ENCODE measurements at regions not wholly inside any gene's neighbourhood (a gene's known extent, or its start where the extent isn't known, plus 50 kb on each side); places are given as distances from the start of the nearest gene placed in this dataset.

DNA sequence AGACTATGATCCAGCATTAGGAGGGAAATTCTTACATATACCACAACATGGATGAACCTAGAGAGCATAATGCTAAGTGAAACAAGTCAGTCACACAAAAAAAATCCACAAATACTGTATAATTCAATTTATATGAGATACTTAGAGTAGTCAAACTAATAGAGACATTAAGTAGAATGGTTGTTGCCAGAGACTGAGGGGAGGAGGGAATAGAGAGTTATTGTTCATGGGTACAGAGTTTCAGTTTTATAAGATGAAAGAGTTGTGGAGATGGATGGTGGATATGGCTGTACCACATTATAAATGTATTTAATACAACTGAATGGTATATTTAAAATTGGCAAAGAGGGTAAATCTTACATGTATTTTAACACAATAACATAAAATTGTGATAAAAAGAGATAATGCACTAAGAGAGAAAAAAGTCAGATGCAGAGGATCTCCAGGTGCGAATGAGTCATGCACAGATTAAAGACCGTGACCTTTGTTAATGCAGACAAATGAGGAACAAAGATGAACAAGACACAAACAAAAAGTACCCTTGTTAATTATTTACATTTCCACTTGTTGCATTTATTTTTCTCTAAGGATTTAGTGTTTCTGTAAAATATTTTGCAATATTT, 541.7 kb upstream of the MEX3C start:
- no peak for DNase-seq

- no peak for DNase-seq
These were observed 554.4 kb upstream of the MEX3C start for GRCh38 chr18:51751901-51752300.

GRCh38 chr18:51753365-51754057, 556.0 kb upstream of the MEX3C start:
- no peak for DNase-seq

DNA sequence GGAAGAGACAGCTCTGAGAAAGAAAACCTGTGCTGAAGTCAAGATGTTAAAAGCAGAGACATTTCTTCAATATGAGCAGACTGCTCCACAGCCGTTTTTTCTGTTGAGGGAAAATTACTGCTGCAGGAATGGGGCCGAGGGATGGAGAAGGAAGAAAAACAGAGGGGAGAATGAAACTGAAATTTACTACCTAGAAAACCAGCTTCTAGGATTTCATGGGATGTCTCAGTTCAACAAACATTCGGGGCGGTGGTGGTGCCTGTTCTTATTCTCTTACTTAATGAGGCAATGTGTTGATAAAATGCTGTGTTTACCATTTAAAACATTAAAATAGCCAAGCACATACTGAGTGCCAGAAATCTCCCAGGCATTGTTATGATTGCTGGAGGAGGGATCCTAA, 557.1 kb upstream of the MEX3C start:
- DNase-seq, result no peak

GRCh38 chr18:51757255-51757924, 559.9 kb upstream of the MEX3C start:
- no peak for DNase-seq

GRCh38 chr18:51762373-51762772, 564.9 kb upstream of the MEX3C start:
- no peak for DNase-seq

DNA sequence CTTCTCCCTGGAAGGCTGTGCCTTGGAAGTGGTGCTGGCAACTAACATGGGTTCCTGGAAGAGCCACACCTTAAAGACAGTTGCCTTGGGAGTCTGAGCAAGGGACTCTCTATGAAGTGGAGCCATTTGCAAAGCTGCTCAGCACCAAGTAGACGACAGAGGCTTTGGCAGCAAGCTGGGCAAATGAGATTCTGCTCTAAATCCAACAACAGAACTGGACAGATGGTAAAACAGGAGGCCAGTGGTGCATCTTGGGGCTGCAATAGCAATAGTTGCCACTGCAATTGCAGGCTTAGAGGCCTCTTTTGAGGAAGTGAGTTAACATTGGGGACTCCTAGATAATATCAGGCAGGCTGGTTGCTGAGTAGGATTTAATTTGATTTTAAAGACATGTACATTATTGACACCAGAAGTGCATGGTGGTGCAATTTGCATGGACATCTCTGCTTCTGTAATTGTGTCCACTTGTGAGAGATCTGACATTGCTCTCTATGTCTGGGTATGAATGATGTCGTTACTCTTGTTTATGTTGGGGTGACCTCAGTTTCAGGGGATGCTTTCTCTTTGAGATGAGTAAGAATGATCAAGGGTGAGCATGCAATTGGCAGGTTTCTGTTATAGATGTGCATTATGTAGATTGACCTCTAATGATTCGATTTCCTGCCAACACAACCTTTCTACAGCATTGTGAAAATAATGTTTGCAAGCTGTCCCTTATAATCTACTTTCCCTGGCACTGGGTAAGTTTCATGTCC, 568.3 kb upstream of the MEX3C start:
- DNase-seq, result no peak

DNA sequence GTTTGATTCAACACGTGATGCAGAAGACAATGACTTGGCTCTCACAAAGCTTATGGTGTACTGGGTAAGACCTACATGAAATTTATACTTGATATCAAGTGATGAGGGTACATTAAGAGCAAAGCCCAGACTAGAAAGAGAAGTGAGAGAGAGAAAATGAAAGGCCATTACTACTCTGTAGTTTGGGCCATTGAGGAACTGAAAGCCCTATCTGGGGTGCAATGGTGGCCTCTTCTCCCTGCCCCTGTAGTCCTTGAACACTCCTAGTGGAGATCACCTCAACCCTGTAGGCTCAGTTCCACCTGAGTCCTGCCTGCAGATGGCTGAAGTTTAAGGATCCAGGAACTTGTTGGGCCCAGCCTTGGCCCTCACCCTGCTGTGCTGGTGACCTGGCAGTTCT, 569.8 kb upstream of the MEX3C start:
- no peak for DNase-seq

DNA sequence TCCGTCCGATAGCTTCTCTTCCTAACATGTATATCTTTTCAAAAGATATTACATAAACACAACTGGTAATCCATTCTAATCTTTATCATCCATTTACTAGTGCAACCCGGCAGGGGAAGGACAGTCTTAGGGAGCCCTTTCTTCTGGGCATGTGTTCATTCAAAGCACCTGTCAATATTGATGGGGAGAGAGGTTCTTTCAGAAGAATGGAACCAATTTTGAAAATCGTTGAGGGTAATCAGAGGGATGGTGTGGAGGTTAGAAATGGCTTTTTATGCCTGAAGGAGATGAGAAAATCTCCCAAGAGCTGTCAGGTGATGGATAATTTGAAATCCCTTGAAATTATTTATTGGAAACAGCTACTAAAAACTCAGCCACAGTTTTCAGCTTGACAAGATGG, 561.9 kb upstream of the DCC start:
- no peak for DNase-seq

GRCh38 chr18:51789871-51790270, 550.1 kb upstream of the DCC start:
- no peak for DNase-seq

DNA sequence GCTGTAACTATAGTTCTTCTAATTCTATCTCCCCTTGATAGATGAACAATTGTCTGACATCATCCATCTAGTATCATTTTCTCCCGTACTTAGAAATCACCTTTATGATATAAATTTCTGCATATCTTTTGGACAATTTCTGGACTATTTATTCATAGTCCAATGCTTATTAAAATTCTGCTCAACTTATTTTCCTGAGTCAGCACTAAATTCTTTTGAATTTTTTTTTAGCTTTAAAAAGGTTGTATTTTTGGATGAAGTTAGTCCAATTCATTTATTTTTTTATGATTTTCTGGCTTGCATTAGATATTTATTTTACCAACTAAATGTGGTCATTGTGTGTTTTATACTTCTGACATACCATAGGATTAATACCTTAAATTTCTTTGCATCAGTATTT, 538.5 kb upstream of the DCC start:
- DNase-seq, result no peak

DNA sequence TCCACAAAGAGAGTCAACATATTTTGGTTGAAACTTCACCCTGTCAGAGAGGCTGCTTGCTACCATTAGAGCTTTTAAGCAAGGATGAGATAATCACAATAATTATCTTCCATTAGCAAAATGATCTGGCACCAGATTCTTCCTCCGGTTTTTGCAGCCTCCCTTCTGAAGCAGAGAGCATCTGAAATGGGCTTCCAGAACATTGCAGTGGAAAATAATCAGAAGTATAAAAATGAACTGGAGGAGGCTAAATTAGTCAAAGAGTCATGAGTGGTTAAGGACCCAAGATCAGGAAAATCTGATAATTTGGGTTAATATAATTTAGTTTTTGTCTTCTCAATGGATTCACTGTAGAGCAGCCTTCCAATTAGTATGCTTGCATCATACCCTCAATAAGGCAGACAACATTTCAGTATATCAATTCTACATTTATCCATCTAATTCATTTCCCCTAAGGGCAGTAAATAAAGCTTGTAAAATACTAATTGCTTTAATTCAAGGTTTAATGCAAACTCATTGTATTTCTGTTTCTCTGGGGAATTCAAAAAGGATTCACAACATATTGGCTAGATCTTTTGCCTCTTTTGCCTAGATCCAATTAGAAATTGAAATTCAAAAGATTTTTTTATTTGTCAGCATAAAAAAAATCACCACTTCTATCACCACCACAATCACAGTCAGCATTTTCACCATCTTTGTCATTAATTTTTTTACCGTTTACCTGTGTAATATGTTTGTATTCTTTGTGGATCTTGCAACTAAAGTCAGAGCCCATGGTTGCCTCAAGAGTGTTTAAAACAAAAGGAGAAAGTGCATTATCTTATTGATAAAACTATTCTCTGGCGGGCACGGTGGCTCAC, 537.2 kb upstream of the DCC start:
- DNase-seq, result no peak

GRCh38 chr18:51807336-51807735, 532.7 kb upstream of the DCC start:
- DNase-seq, result no peak

DNA sequence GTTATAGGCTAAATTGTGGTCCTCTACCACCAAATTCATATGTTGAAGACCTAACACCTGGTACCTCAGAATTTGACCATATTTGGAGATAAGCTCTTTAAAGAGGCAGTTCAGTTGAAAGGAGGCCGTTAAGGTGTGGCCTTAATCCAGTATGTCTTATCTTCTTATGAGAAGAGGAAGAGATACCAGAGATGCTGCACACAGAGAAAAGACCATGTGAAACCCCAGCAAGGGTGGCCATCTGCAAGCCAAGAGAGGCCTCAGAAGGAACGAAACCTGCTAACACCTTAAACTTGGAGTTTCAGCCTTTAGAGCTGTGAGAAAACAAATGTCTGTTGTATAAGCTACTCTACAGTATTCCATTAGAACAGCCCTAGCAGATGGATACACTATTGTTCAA, 528.1 kb upstream of the DCC start:
- no peak for DNase-seq

DNA sequence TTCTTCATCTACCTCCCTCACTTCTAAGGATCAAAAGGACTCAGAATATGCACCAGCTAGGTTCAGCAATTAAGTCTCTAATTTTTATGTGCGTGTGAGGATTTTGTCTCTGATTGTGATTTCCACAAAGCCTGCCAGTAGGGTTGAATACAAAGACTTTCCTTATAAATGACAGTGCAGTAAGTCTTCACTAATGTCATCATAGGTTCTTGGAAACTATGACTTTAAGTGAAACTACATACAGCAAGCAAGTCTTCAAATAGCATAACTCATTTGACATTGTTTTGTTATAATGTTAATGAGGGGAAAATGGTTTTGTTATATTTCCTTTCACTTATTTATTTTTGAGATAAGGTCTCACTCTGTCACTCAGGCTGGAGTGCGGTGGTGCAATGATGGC, 526.3 kb upstream of the DCC start:
- DNase-seq, result no peak

GRCh38 chr18:51821610-51822009, 518.4 kb upstream of the DCC start:
- DNase-seq, result no peak

- no peak for DNase-seq
These were observed 515.3 kb upstream of the DCC start for GRCh38 chr18:51824746-51825145.

DNA sequence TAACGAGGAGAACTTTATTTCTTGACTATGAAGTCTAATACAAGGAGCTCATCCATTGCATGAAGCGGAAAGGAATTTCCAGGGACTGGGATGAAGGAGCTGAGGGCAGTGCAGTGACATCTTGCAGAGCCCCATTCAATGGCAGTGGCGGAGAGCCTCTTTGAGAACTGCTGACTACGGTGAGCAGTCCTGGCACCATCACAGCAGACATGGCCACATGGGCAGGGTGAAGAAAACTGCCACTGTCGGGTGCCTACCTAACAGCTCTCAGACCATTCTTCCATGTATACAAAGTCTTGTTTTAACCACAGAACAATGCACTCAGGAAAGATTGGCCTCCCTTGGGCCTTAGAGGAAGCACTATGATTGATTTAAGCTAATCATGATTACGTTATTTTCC, 506.1 kb upstream of the DCC start:
- DNase-seq, result no peak

DNA sequence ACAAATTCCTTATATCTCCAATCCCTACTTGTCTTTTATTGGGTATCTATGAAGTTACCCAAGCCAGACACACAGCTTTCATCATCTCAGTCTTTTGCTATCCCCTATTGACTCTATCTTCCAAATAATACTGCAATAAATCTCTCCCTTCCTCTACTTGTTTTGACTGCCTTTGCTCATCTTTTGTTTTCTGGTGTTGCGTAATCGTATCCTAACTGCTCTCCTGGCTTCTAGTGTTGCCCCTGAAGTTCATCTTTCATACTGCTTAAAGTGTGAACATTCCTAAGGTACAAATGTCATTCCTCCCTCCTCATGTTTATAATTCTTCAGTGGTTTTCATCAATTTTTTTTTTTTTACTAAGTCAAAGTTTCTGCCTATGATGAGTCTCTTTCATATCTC, 491.3 kb upstream of the DCC start:
- no peak for DNase-seq

DNA sequence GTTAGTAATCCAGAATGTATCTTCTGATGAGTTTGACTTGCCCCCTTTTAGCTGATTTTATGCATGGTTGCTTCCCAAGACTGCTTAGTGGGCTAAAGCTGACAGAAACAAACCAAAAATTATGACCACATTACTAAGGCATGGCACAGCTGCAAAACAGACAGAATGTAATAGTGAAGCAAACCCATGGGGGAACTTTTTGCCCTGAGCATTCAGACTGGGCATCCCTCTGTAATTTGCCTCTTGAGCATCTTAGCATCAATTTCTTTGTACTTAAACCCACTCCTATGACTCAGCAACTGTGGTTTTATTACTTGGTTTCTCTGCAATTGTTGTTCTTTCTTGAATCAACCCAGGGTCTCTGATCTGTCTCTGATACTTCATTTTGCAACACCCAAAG, 487.3 kb upstream of the DCC start:
- DNase-seq, result no peak

- no peak for DNase-seq
These were observed 482.0 kb upstream of the DCC start for GRCh38 chr18:51857989-51858388.

DNA sequence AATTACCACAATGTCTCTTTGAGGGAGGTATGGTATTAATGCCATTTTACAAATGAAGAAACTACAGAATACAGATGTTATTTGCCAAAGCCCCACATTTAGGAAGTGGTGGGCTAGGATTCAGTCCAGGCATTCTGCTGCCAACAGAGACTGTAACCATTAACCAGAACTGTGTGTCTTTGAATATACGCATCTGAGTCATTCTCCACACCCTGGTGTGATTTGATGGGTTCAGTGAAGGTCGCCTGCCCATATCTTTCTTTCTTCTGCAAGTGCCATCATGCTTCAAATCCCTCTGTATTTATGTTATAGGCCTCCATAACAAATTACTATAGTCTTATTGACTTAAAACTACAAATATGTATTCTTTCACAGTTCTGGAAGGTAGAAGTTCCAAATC, 479.0 kb upstream of the DCC start:
- no peak for DNase-seq
